Gastroesophageal sphincter (tissue), 3 donors: ENCODE measurements at regions not wholly inside any gene's neighbourhood (a gene's known extent, or its start where the extent isn't known, plus 50 kb on each side); places are given as distances from the start of the nearest gene placed in this dataset.

Experiments
- CTCF ChIP-seq, 4 experiments: fragments of 200-600 bp in 2 of 4; fragments of 450-650 bp in 2 of 4; sonication (generic) in 1 of 4; IDR thresholded peaks; one replicate each; pipeline ENCODE4 v1.5.1; 2017 to 2019; ENCODE audit warnings: antibody characterized with exemption in 4 of 4, mild to moderate bottlenecking in 2 of 4, moderate library complexity in 2 of 4
- EP300 ChIP-seq: sonication (generic); formaldehyde crosslinking; IDR thresholded peaks from one replicate; pipeline ENCODE4 v1.6.1; 2017; ENCODE audit warnings: antibody characterized with exemption, mild to moderate bottlenecking
- POLR2A ChIP-seq, 2 donors: fragments of 450-650 bp; IDR thresholded peaks; one replicate each; pipeline ENCODE4 v1.6.1; 2017; ENCODE audit warnings: antibody characterized with exemption in 2 of 2, mild to moderate bottlenecking in 2 of 2, moderate library complexity in 1 of 2
- POLR2AphosphoS5 ChIP-seq: sonication (generic); formaldehyde crosslinking; IDR thresholded peaks from one replicate; pipeline ENCODE4 v1.6.1; 2017; ENCODE audit warnings: antibody characterized with exemption

GRCh38 chr2:17194083-17194482, 324.2 kb downstream of the RAD51AP2 start:
- TF ChIP-seq POLR2AphosphoS5 (no peak), CTCF (IDR thresholded peaks at IDR 0.05) (no peak), POLR2A (IDR thresholded peaks at IDR 0.05) (no peak), EP300 (no peak)
